Fibroblast of gingiva (primary cell): ENCODE measurements at regions not wholly inside any gene's neighbourhood (a gene's known extent, or its start where the extent isn't known, plus 50 kb on each side); places are given as distances from the start of the nearest gene placed in this dataset.
"Not testable (repeated sequence)": the region's sequence is repeated elsewhere in the genome, so short reads cannot be mapped to it uniquely, and the experiment has no call there.

Source experiments
- DNase-seq: peaks from one replicate; pipeline ENCODE4 v3.0.0-alpha.2; 2011; ENCODE audit warnings: low read depth

GRCh38 chr4:52522093-52522492 is 137.0 kb downstream of the USP46 start:
- DNase-seq: not testable (repeated sequence)

- DNase-seq: no peak
These were observed 129.1 kb downstream of the USP46 start for GRCh38 chr4:52529983-52530382.

- DNase-seq: no peak
These were observed 123.3 kb downstream of the USP46 start for GRCh38 chr4:52535793-52536192.
